ENCODE measurements at regions not wholly inside any gene's neighbourhood (a gene's known extent, or its start where the extent isn't known, plus 50 kb on each side); places are given as distances from the start of the nearest gene placed in this dataset.

DNA sequence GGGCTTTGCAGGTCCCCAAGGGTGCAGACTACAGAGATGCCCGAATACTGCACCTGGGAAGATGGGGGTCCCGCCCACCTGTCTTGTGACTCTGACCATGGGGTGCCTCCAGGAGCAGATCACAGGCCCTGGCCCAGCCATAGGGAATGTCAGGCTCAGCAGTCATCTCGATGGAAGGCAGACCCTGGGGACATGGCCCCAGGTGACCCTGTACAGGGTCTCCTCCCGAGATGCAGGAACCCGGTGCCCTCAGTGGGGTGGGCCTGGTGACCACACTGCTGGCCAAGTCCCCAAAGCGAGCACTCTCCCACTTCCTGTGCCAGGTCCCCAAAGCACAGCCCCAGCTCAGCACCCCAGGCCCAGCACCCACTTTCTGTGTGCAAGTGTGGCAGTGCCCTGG lies 903.7 kb upstream of the USP15 start:
- Histone ChIP-seq H3K27ac (ENCODE audit: low read depth, low read length) (no peak overlapping the region), H3K36me3 (ENCODE audit: control insufficient read depth, insufficient read depth, low read length) (no peaks in the 10 kb centered on the region), H3K9me3 (ENCODE audit: control insufficient read depth, insufficient read depth, low read length) (no peaks in the 10 kb centered on the region), H3K4me1 (ENCODE audit: control insufficient read depth, insufficient read depth, low read length) (no peaks in the 10 kb centered on the region), H3K4me3 (ENCODE audit: low read depth, low read length) (no peak overlapping the region), H3K27me3 (ENCODE audit: control insufficient read depth, insufficient read depth, low read length) (no peaks in the 10 kb centered on the region)
- 93% methylated on average over 6 of the region's 6 CpGs for WGBS (ENCODE audit: insufficient coverage)
- DNase-seq (ENCODE audit: low read depth in 4 of 6, low spot score in 6 of 6) = no peak

- Histone ChIP-seq H3K27me3 (ENCODE audit: control insufficient read depth, insufficient read depth, low read length) (no peaks in the 10 kb centered on the region), H3K9me3 (ENCODE audit: control insufficient read depth, insufficient read depth, low read length) (no peaks in the 10 kb centered on the region), H3K4me3 (ENCODE audit: low read depth, low read length) (no peak overlapping the region), H3K27ac (ENCODE audit: low read depth, low read length) (no peak overlapping the region), H3K4me1 (ENCODE audit: control insufficient read depth, insufficient read depth, low read length) (no peaks in the 10 kb centered on the region), H3K36me3 (ENCODE audit: control insufficient read depth, insufficient read depth, low read length) (no peaks in the 10 kb centered on the region)
- no peak for DNase-seq (ENCODE audit: low read depth in 4 of 6, low spot score in 6 of 6)
- WGBS (ENCODE audit: insufficient coverage) = 85% methylated on average over 3 of the region's 4 CpGs
Observed at GRCh38 chr12:61357496-61357895, 902.7 kb upstream of the USP15 start.

DNA sequence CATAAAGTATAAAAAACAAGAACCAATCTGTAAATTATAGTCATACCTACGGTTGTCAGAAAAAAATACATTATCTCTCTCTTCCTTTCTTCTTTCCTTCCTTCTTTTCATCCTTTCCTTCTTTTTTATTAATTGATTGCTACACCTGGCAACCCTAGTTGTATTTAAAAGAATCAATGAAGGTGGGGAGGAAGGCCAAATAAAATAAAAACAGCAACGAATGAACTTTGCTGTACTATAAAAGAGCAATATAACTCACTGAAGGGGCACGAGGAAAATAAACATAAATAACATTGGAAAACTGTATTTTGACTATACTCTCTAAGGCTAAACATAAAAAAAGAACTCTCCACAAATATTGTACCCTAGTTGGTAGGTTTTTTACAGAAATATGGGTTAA lies 898.2 kb upstream of the USP15 start:
- no peaks in the 10 kb centered on the region for H3K9me3 ChIP-seq (ENCODE audit: control insufficient read depth, insufficient read depth, low read length)
- no peaks in the 10 kb centered on the region for H3K36me3 ChIP-seq (ENCODE audit: control insufficient read depth, insufficient read depth, low read length)
- H3K4me1 ChIP-seq (ENCODE audit: control insufficient read depth, insufficient read depth, low read length) = no peaks in the 10 kb centered on the region
- H3K27me3 ChIP-seq (ENCODE audit: control insufficient read depth, insufficient read depth, low read length) = no peaks in the 10 kb centered on the region
- H3K4me3 ChIP-seq (ENCODE audit: low read depth, low read length) = no peak overlapping the region
- H3K27ac ChIP-seq (ENCODE audit: low read depth, low read length) = no peak overlapping the region
- no CpG with 5 or more reads among the region's 3 CpGs for WGBS (ENCODE audit: insufficient coverage)
- no peak for DNase-seq (ENCODE audit: low read depth in 4 of 6, low spot score in 6 of 6)

GRCh38 chr12:61365001-61365400 lies 895.2 kb upstream of the USP15 start:
- 100% methylated on average over 1 of the region's 1 CpG for WGBS (ENCODE audit: insufficient coverage)
- H3K27ac ChIP-seq (ENCODE audit: low read depth, low read length) = no peak overlapping the region

GRCh38 chr12:61367281-61367785 lies 892.9 kb upstream of the USP15 start:
- Histone ChIP-seq H3K27ac (ENCODE audit: low read depth, low read length) (no peak overlapping the region), H3K36me3 (ENCODE audit: control insufficient read depth, insufficient read depth, low read length) (no peaks in the 10 kb centered on the region), H3K4me3 (ENCODE audit: low read depth, low read length) (no peak overlapping the region), H3K4me1 (ENCODE audit: control insufficient read depth, insufficient read depth, low read length) (no peaks in the 10 kb centered on the region), H3K9me3 (ENCODE audit: control insufficient read depth, insufficient read depth, low read length) (no peaks in the 10 kb centered on the region), H3K27me3 (ENCODE audit: control insufficient read depth, insufficient read depth, low read length) (no peaks in the 10 kb centered on the region)
- DNase-seq (ENCODE audit: low read depth in 4 of 6, low spot score in 6 of 6) = no peak
- no CpG with 5 or more reads among the region's 1 CpG for WGBS (ENCODE audit: insufficient coverage)

More at GRCh38 chr12:61365001-61365400, 895.2 kb upstream of the USP15 start:
- H3K27me3 ChIP-seq (ENCODE audit: control insufficient read depth, insufficient read depth, low read length) = no peaks in the 10 kb centered on the region
- H3K4me1 ChIP-seq (ENCODE audit: control insufficient read depth, insufficient read depth, low read length) = no peaks in the 10 kb centered on the region
- DNase-seq (ENCODE audit: low read depth in 4 of 6, low spot score in 6 of 6) = no peak
- H3K36me3 ChIP-seq (ENCODE audit: control insufficient read depth, insufficient read depth, low read length) = no peaks in the 10 kb centered on the region
- no peaks in the 10 kb centered on the region for H3K9me3 ChIP-seq (ENCODE audit: control insufficient read depth, insufficient read depth, low read length)
- H3K4me3 ChIP-seq (ENCODE audit: low read depth, low read length) = no peak overlapping the region

DNA sequence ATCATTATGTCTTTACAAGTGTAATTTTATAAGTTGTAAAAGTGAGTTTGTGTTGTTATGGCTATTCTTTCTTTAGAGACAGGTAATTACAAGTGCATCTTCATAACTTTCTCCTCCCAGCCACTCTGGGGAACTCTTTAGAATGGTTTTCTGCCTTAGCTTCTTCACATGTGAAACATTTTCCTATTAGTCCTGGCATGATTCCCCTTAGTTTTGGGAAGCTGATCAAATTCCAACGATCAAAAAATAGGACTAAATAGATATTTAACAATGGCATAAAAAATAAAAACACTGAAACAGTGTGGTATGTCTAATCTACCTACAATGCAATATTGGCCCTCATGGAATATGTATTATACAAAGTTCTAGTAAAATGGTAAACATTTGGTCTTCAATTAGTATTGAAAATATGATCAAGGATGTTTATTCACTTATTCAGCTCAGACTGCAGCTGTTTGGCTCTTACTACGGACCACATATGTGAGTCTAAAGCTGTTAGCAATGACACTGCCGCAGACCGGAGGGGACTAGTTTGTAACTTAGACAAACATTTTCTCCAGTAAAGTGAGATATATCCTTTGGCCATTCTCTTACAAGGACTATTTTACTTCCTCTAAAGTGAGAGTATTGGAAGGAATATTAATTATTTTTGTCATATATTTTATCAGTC lies 890.8 kb upstream of the USP15 start:
- no peaks in the 10 kb centered on the region for H3K36me3 ChIP-seq (ENCODE audit: control insufficient read depth, insufficient read depth, low read length)
- H3K4me3 ChIP-seq (ENCODE audit: low read depth, low read length) = no peak overlapping the region
- no CpG with 5 or more reads among the region's 4 CpGs for WGBS (ENCODE audit: insufficient coverage)
- no peaks in the 10 kb centered on the region for H3K9me3 ChIP-seq (ENCODE audit: control insufficient read depth, insufficient read depth, low read length)
- H3K27me3 ChIP-seq (ENCODE audit: control insufficient read depth, insufficient read depth, low read length) = no peaks in the 10 kb centered on the region
- H3K27ac ChIP-seq (ENCODE audit: low read depth, low read length) = no peak overlapping the region
- DNase-seq (ENCODE audit: low read depth in 4 of 6, low spot score in 6 of 6) = no peak
- no peaks in the 10 kb centered on the region for H3K4me1 ChIP-seq (ENCODE audit: control insufficient read depth, insufficient read depth, low read length)

GRCh38 chr12:61384511-61384910 lies 875.7 kb upstream of the USP15 start:
- Histone ChIP-seq H3K9me3 (ENCODE audit: control insufficient read depth, insufficient read depth, low read length) (no peaks in the 10 kb centered on the region), H3K4me3 (ENCODE audit: low read depth, low read length) (no peak overlapping the region), H3K27ac (ENCODE audit: low read depth, low read length) (no peak overlapping the region), H3K27me3 (ENCODE audit: control insufficient read depth, insufficient read depth, low read length) (no peaks in the 10 kb centered on the region), H3K36me3 (ENCODE audit: control insufficient read depth, insufficient read depth, low read length) (no peaks in the 10 kb centered on the region), H3K4me1 (ENCODE audit: control insufficient read depth, insufficient read depth, low read length) (no peaks in the 10 kb centered on the region)
- 50% methylated on average over 1 of the region's 1 CpG for WGBS (ENCODE audit: insufficient coverage)
- DNase-seq (ENCODE audit: low read depth in 4 of 6, low spot score in 6 of 6) = no peak

DNA sequence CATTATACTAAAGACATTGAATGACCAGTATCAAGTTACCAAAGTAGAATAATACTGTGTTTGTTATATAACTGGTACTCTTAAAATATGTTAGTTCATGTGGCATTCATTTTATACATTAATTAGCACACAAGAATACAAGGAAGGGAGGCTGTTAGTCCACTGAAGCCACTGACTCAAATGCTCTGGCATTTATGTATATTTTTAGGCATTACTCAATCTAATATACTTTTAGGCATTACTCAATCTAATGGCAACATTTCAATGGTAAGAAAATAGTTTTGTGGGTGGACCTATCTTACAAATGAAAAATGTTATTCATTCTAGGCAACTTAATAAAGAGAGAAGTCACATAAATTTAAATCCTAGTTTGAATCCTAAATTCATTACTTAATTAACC lies 874.4 kb upstream of the USP15 start:
- Histone ChIP-seq H3K27me3 (ENCODE audit: control insufficient read depth, insufficient read depth, low read length) (no peaks in the 10 kb centered on the region), H3K36me3 (ENCODE audit: control insufficient read depth, insufficient read depth, low read length) (no peaks in the 10 kb centered on the region), H3K27ac (ENCODE audit: low read depth, low read length) (no peak overlapping the region), H3K4me3 (ENCODE audit: low read depth, low read length) (no peak overlapping the region), H3K9me3 (ENCODE audit: control insufficient read depth, insufficient read depth, low read length) (no peaks in the 10 kb centered on the region), H3K4me1 (ENCODE audit: control insufficient read depth, insufficient read depth, low read length) (no peaks in the 10 kb centered on the region)
- DNase-seq (ENCODE audit: low read depth in 4 of 6, low spot score in 6 of 6) = no peak

DNA sequence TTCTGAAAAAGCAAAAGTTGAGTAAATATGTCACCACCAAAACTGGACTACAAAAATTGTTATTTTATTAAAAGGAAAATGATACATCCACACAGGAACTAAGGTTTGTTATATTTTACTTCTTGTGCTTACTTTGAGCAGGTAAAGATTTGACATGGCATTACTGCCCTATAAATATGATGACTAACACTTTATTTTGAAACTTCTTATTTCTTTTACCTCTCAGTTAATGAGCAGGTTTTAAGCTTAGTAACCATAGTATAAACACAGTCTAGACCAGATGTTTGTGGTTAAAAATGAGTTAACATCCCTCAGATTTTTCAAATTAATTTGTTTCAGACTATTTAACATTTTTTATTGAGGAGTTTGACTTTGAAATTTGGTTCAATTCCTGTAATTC lies 862.5 kb upstream of the USP15 start:
- no peaks in the 10 kb centered on the region for H3K36me3 ChIP-seq (ENCODE audit: control insufficient read depth, insufficient read depth, low read length)
- no peak overlapping the region for H3K4me3 ChIP-seq (ENCODE audit: low read depth, low read length)
- no peak overlapping the region for H3K27ac ChIP-seq (ENCODE audit: low read depth, low read length)
- no peaks in the 10 kb centered on the region for H3K27me3 ChIP-seq (ENCODE audit: control insufficient read depth, insufficient read depth, low read length)
- H3K9me3 ChIP-seq (ENCODE audit: control insufficient read depth, insufficient read depth, low read length) = peaks cover 2% of the 10 kb centered on the region
- no peaks in the 10 kb centered on the region for H3K4me1 ChIP-seq (ENCODE audit: control insufficient read depth, insufficient read depth, low read length)
- DNase-seq (ENCODE audit: low read depth in 4 of 6, low spot score in 6 of 6) = no peak

GRCh38 chr12:61412201-61412600 lies 848.0 kb upstream of the USP15 start:
- Histone ChIP-seq H3K27me3 (ENCODE audit: control insufficient read depth, insufficient read depth, low read length) (no peaks in the 10 kb centered on the region), H3K4me1 (ENCODE audit: control insufficient read depth, insufficient read depth, low read length) (no peaks in the 10 kb centered on the region), H3K9me3 (ENCODE audit: control insufficient read depth, insufficient read depth, low read length) (no peaks in the 10 kb centered on the region), H3K36me3 (ENCODE audit: control insufficient read depth, insufficient read depth, low read length) (no peaks in the 10 kb centered on the region), H3K27ac (ENCODE audit: low read depth, low read length) (no peak overlapping the region), H3K4me3 (ENCODE audit: low read depth, low read length) (no peak overlapping the region)
- DNase-seq (ENCODE audit: low read depth in 4 of 6, low spot score in 6 of 6) = no peak
- 57% methylated on average over 2 of the region's 2 CpGs for WGBS (ENCODE audit: insufficient coverage)
